Testis (tissue), 2 donors: ENCODE measurements at regions not wholly inside any gene's neighbourhood (a gene's known extent, or its start where the extent isn't known, plus 50 kb on each side); places are given as distances from the start of the nearest gene placed in this dataset.

Experiments used
- CTCF ChIP-seq, 3 experiments: fragments of 450-650 bp in 2 of 3; fragments of 200-600 bp in 1 of 3; sonication (generic) in 1 of 3; IDR thresholded peaks; one replicate each; pipeline ENCODE4 v1.5.1; 2016 to 2019; ENCODE audit warnings: antibody characterized with exemption in 3 of 3, mild to moderate bottlenecking in 2 of 3, moderate library complexity in 1 of 3
- POLR2A ChIP-seq: fragments of 450-650 bp; IDR thresholded peaks from one replicate; pipeline ENCODE4 v1.6.1; 2017; ENCODE audit warnings: antibody characterized with exemption, mild to moderate bottlenecking, moderate library complexity

GRCh38 chr2:144281476-144281875 is 238.4 kb downstream of the ZEB2 start:
- TF ChIP-seq CTCF (IDR thresholded peaks at IDR 0.05) (no peak), POLR2A (no peak)
